GM12878 (cell line): ENCODE measurements at regions not wholly inside any gene's neighbourhood (a gene's known extent, or its start where the extent isn't known, plus 50 kb on each side); places are given as distances from the start of the nearest gene placed in this dataset.

Experiments used
- BRCA1 ChIP-seq: IDR thresholded peaks from 2 replicates; pipeline ENCODE4 v1.6.1; 2011; ENCODE audit warnings: low read depth, low read length, improper control_type of control experiment
- EGR1 ChIP-seq, 2 experiments: IDR thresholded peaks; 1 replicate in 1 of 2; 2 replicates in 1 of 2; pipeline ENCODE4 v1.6.1; 2011 to 2012; ENCODE audit warnings: low read depth in 2 of 2, low read length in 2 of 2, borderline replicate concordance in 1 of 2, mild to moderate bottlenecking in 1 of 2, moderate library complexity in 1 of 2
- EP300 ChIP-seq, 2 experiments: fragments of 150-350 bp in 1 of 2; IDR thresholded peaks; 2 replicates each; pipeline ENCODE4 v1.6.1; 2011 to 2012; ENCODE audit warnings: low read depth in 2 of 2, low read length in 2 of 2, borderline replicate concordance in 1 of 2, improper control_type of control experiment in 1 of 2, inconsistent platforms in 1 of 2; ENCODE audit not compliant: control insufficient read depth in 1 of 2
- FOS ChIP-seq: IDR thresholded peaks from 3 replicates; pipeline ENCODE4 v1.6.1; 2011; ENCODE audit warnings: borderline replicate concordance; ENCODE audit not compliant: insufficient read length; ENCODE audit errors: extremely low read depth
- HDAC2 ChIP-seq: fragments of 200-600 bp; sonication (generic); IDR thresholded peaks from 2 replicates; pipeline ENCODE4 v1.6.1; 2017
- MYC ChIP-seq: IDR thresholded peaks from 2 replicates; pipeline ENCODE4 v1.6.1; 2011; ENCODE audit warnings: mild to moderate bottlenecking, low read length, moderate library complexity, inconsistent platforms; ENCODE audit not compliant: insufficient read depth, insufficient replicate concordance, insufficient read length, severe bottlenecking
- POLR2A ChIP-seq: IDR thresholded peaks from 2 replicates; pipeline ENCODE4 v1.6.1; 2011; ENCODE audit warnings: low read depth, mild to moderate bottlenecking, low read length
- TAF1 ChIP-seq: IDR thresholded peaks from 2 replicates; pipeline ENCODE4 v1.6.1; 2011; ENCODE audit warnings: mild to moderate bottlenecking, low read depth, low read length, borderline replicate concordance
- TCF12 ChIP-seq: IDR thresholded peaks from 2 replicates; pipeline ENCODE4 v1.6.1; 2011; ENCODE audit warnings: low read depth, mild to moderate bottlenecking, low read length
- TF ChIP-seq, protein P1 (sequence below), 3 experiments: IDR thresholded peaks in 2 of 3; conservative IDR thresholded peaks in 1 of 3; 2 replicates each; pipeline ENCODE4 v1.5.1; 2011; ENCODE audit warnings: low read depth in 3 of 3, low read length in 3 of 3, mild to moderate bottlenecking in 3 of 3, control low read depth in 2 of 3, moderate library complexity in 2 of 3, inconsistent platforms in 1 of 3, mixed read lengths in 1 of 3; ENCODE audit not compliant: control insufficient read depth in 2 of 3, insufficient read depth in 1 of 3; ENCODE audit errors: extremely low read depth in 1 of 3
- TF ChIP-seq, protein P2 (sequence below): IDR thresholded peaks from 2 replicates; pipeline ENCODE4 v1.6.1; 2011; ENCODE audit warnings: mild to moderate bottlenecking, low read depth, low read length, moderate library complexity; ENCODE audit not compliant: insufficient replicate concordance
- TF ChIP-seq, protein P3 (sequence below): fragments of 450-650 bp; IDR thresholded peaks from 2 replicates; pipeline ENCODE4 v1.6.1; 2016; ENCODE audit warnings: mild to moderate bottlenecking

DNA sequence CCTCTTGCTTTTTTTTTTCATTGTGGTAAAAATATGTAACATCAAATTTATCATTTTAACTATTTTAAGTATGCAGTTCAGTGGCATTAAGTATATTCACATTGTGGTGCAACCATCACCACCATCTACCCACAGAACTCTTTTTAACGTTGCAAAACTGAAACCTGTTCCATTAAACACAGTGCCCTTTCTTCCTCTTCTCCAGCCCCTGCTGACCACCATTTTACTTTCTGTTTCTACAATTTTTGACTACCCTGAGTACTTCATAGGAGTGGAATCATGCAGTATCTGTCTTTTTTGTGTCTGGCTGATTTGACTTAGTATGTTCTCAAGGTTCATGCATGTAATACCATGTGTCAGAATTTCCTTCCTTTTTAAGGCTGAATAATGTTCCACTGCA is 153.1 kb downstream of the FGF9 start:
- TF ChIP-seq POLR2A, result no peak
- TF ChIP-seq EP300 (IDR thresholded peaks at IDR 0.05; ENCODE audit: borderline replicate concordance in 1 of 2, control insufficient read depth in 1 of 2, low read depth in 2 of 2, low read length in 2 of 2), result no peak
- TF ChIP-seq FOS, result no peak
- TF ChIP-seq TAF1, result no peak
- no peak for TF ChIP-seq TCF12
- TF ChIP-seq, protein P1, sequence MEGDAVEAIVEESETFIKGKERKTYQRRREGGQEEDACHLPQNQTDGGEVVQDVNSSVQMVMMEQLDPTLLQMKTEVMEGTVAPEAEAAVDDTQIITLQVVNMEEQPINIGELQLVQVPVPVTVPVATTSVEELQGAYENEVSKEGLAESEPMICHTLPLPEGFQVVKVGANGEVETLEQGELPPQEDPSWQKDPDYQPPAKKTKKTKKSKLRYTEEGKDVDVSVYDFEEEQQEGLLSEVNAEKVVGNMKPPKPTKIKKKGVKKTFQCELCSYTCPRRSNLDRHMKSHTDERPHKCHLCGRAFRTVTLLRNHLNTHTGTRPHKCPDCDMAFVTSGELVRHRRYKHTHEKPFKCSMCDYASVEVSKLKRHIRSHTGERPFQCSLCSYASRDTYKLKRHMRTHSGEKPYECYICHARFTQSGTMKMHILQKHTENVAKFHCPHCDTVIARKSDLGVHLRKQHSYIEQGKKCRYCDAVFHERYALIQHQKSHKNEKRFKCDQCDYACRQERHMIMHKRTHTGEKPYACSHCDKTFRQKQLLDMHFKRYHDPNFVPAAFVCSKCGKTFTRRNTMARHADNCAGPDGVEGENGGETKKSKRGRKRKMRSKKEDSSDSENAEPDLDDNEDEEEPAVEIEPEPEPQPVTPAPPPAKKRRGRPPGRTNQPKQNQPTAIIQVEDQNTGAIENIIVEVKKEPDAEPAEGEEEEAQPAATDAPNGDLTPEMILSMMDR (IDR thresholded peaks at IDR 0.05 in 2 of 3, conservative IDR thresholded peaks at IDR 0.05 in 1 of 3; ENCODE audit: control insufficient read depth in 2 of 3, extremely low read depth in 1 of 3, insufficient read depth in 1 of 3, low read depth in 3 of 3, low read length in 3 of 3), result no peak
- TF ChIP-seq MYC, result no peak
- TF ChIP-seq, protein P2, sequence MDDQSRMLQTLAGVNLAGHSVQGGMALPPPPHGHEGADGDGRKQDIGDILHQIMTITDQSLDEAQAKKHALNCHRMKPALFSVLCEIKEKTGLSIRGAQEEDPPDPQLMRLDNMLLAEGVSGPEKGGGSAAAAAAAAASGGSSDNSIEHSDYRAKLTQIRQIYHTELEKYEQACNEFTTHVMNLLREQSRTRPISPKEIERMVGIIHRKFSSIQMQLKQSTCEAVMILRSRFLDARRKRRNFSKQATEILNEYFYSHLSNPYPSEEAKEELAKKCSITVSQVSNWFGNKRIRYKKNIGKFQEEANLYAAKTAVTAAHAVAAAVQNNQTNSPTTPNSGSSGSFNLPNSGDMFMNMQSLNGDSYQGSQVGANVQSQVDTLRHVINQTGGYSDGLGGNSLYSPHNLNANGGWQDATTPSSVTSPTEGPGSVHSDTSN, result no peak
- TF ChIP-seq BRCA1, result no peak
- no peak for TF ChIP-seq EGR1 (IDR thresholded peaks at IDR 0.05; ENCODE audit: borderline replicate concordance in 1 of 2, low read depth in 2 of 2, low read length in 2 of 2)
- no peak for TF ChIP-seq HDAC2
- TF ChIP-seq, protein P3, sequence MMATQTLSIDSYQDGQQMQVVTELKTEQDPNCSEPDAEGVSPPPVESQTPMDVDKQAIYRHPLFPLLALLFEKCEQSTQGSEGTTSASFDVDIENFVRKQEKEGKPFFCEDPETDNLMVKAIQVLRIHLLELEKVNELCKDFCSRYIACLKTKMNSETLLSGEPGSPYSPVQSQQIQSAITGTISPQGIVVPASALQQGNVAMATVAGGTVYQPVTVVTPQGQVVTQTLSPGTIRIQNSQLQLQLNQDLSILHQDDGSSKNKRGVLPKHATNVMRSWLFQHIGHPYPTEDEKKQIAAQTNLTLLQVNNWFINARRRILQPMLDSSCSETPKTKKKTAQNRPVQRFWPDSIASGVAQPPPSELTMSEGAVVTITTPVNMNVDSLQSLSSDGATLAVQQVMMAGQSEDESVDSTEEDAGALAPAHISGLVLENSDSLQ, result no peak
